Sigmoid colon (tissue), 6 donors: ENCODE measurements at regions not wholly inside any gene's neighbourhood (a gene's known extent, or its start where the extent isn't known, plus 50 kb on each side); places are given as distances from the start of the nearest gene placed in this dataset.

ENCODE experiments used
- DNase-seq: peaks from one replicate; pipeline ENCODE4 v3.0.0-alpha.2; 2019
- H3K27ac ChIP-seq, 4 donors: fragments of 200-600 bp; sonication (generic); one replicate each; pipeline ENCODE4 v1.5.1; 2016 to 2019; ENCODE audit warnings: mild to moderate bottlenecking in 1 of 4
- H3K27me3 ChIP-seq, 3 donors: fragments of 200-600 bp; sonication (generic); one replicate each; pipeline ENCODE4 v1.5.1; 2019; ENCODE audit warnings: mild to moderate bottlenecking in 1 of 3
- H3K36me3 ChIP-seq, 4 donors: fragments of 200-600 bp; sonication (generic); one replicate each; pipeline ENCODE4 v1.5.1; 2016 to 2019
- H3K4me1 ChIP-seq, 4 donors: fragments of 200-600 bp; sonication (generic); one replicate each; pipeline ENCODE4 v1.5.1; 2017 to 2019
- H3K4me3 ChIP-seq, 4 donors: fragments of 200-600 bp; sonication (generic); one replicate each; pipeline ENCODE4 v1.5.1; 2017 to 2019; ENCODE audit warnings: mild to moderate bottlenecking in 2 of 4, moderate library complexity in 1 of 4
- H3K9me3 ChIP-seq, 4 donors: fragments of 200-600 bp in 3 of 4; sonication (generic) in 3 of 4; one replicate each; pipeline versions ENCODE4 v1.5.1 to v1.6.1; 2013 to 2019
- CTCF ChIP-seq, 4 experiments: fragments of 450-650 bp in 3 of 4; fragments of 200-600 bp in 1 of 4; IDR thresholded peaks; one replicate each; pipeline ENCODE4 v1.5.1; 2016 to 2019; ENCODE audit warnings: antibody characterized with exemption in 4 of 4, mild to moderate bottlenecking in 3 of 4, moderate library complexity in 2 of 4
- EP300 ChIP-seq, 4 donors: sonication (generic); formaldehyde crosslinking; IDR thresholded peaks; one replicate each; pipeline ENCODE4 v1.6.1; 2017; ENCODE audit warnings: antibody characterized with exemption in 4 of 4
- POLR2A ChIP-seq, 2 donors: fragments of 450-650 bp; IDR thresholded peaks; one replicate each; pipeline ENCODE4 v1.6.1; 2016; ENCODE audit warnings: antibody characterized with exemption in 2 of 2, mild to moderate bottlenecking in 2 of 2, moderate library complexity in 2 of 2
- POLR2AphosphoS5 ChIP-seq, 4 donors: sonication (generic); formaldehyde crosslinking; IDR thresholded peaks; one replicate each; pipeline ENCODE4 v1.6.1; 2017; ENCODE audit warnings: antibody characterized with exemption in 4 of 4
- WGBS, 2 donors: extraction: QIAGEN DNeasy Blood & Tissue Kit; methylation state at CpG; one replicate each; pipeline ENCODE4 v1.1.7; 2013; 5-methylcytosine and 5-hydroxymethylcytosine counted together
- intact Hi-C: fragments of 100-400 bp; cut with DNase I; formaldehyde crosslinking; loops from one replicate; pipeline ENCODE4 v1.15.1; 2023
- donor health status: healthy with polysubstance abuse.
- donor health status: healthy.

GRCh38 chr7:22635349-22635748 is 91.7 kb upstream of the IL6 start:
- no peak overlapping the region for H3K4me3 ChIP-seq
- WGBS, 2 donors: 52 to 76% methylated on average over 1 of the region's 1 CpG
- H3K9me3 ChIP-seq: no peaks in the 10 kb centered on the region
- H3K4me1 ChIP-seq: peaks cover 0 to 16% (median 14%) of the 10 kb centered on the region in 4 donors
- no peaks in the 10 kb centered on the region for H3K36me3 ChIP-seq
- intact Hi-C loops: no loop called here
- peak overlapping the region in 1 of 4 donors; percentile 32 for H3K27ac ChIP-seq
- TF ChIP-seq EP300 (IDR thresholded peaks at IDR 0.05) (no peak), CTCF (IDR thresholded peaks at IDR 0.05) (no peak), POLR2AphosphoS5 (IDR thresholded peaks at IDR 0.05) (no peak), POLR2A (IDR thresholded peaks at IDR 0.05) (no peak)
- no peak for DNase-seq
- H3K27me3 ChIP-seq: no peaks in the 10 kb centered on the region

- no peaks in the 10 kb centered on the region for H3K27me3 ChIP-seq
- intact Hi-C loops: no loop called here
- H3K36me3 ChIP-seq: no peaks in the 10 kb centered on the region
- 64 to 73% methylated on average over 3 of the region's 3 CpGs for WGBS, 2 donors
- TF ChIP-seq POLR2AphosphoS5 (IDR thresholded peaks at IDR 0.05) (no peak), POLR2A (IDR thresholded peaks at IDR 0.05) (no peak), EP300 (IDR thresholded peaks at IDR 0.05) (no peak), CTCF (IDR thresholded peaks at IDR 0.05) (no peak)
- H3K9me3 ChIP-seq: no peaks in the 10 kb centered on the region
- peak overlapping the region in 1 of 4 donors; percentile 43 for H3K27ac ChIP-seq
- H3K4me1 ChIP-seq: peaks cover 0 to 16% (median 14%) of the 10 kb centered on the region in 4 donors
- DNase-seq: no peak
- no peak overlapping the region for H3K4me3 ChIP-seq
These were observed 93.0 kb upstream of the IL6 start for GRCh38 chr7:22633954-22634474.

- WGBS, 2 donors: 74 to 76% methylated on average over 2 of the region's 2 CpGs
- intact Hi-C loops: no loop called here
- Histone ChIP-seq H3K4me3 (no peak overlapping the region), H3K9me3 (no peaks in the 10 kb centered on the region), H3K4me1 (peaks cover 0 to 16% (median 14%) of the 10 kb centered on the region in 4 donors), H3K27me3 (no peaks in the 10 kb centered on the region), H3K36me3 (no peaks in the 10 kb centered on the region), H3K27ac (peak overlapping the region in 2 of 4 donors; percentile 3 to 43)
- no peak for DNase-seq
- no peak for TF ChIP-seq CTCF (IDR thresholded peaks at IDR 0.05)
- no peak for TF ChIP-seq POLR2AphosphoS5 (IDR thresholded peaks at IDR 0.05)
- TF ChIP-seq EP300 (IDR thresholded peaks at IDR 0.05): no peak
- no peak for TF ChIP-seq POLR2A (IDR thresholded peaks at IDR 0.05)
These were observed 93.6 kb upstream of the IL6 start for GRCh38 chr7:22633286-22633953.

- Histone ChIP-seq H3K4me1 (peaks cover 0 to 16% (median 14%) of the 10 kb centered on the region in 4 donors), H3K9me3 (no peaks in the 10 kb centered on the region), H3K27me3 (no peaks in the 10 kb centered on the region), H3K36me3 (no peaks in the 10 kb centered on the region), H3K4me3 (no peak overlapping the region), H3K27ac (peak overlapping the region in 1 of 4 donors; percentile 43)
- WGBS, 2 donors: 64 to 69% methylated on average over 2 of the region's 2 CpGs
- TF ChIP-seq CTCF (IDR thresholded peaks at IDR 0.05): no peak
- TF ChIP-seq POLR2A (IDR thresholded peaks at IDR 0.05): no peak
- no peak for TF ChIP-seq EP300 (IDR thresholded peaks at IDR 0.05)
- no peak for TF ChIP-seq POLR2AphosphoS5 (IDR thresholded peaks at IDR 0.05)
- intact Hi-C loops: no loop called here
- DNase-seq: no peak
These were observed 94.3 kb upstream of the IL6 start for GRCh38 chr7:22632674-22633073.
